ENCODE measurements at regions not wholly inside any gene's neighbourhood (a gene's known extent, or its start where the extent isn't known, plus 50 kb on each side); places are given as distances from the start of the nearest gene placed in this dataset.
"Not testable (repeated sequence)": the region's sequence is repeated elsewhere in the genome, so short reads cannot be mapped to it uniquely, and the experiment has no call there.

DNA sequence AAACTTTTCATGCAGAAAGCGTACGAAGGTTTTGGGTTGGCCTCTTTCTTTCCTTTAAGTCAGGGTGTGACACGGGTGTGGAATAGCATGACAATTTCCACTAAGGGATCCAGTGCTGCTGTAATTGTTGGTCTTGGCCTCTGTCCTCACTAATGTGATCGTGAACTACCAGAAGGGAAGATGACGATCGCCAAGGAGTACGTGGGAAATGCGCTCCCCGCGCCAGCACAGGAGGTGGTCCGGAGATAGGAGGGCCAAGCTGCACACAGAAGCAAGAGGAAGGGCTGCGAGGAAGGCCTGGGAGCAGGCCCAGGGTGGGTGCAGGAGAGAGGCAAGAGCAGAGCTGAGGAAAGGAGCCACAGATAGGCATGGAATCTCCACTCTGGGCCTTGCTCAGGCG lies 79.7 kb upstream of the PODXL start:
- DNase-seq (ENCODE audit: low read depth) = no peak

GRCh38 chr7:131634197-131634596 lies 77.8 kb upstream of the PODXL start:
- DNase-seq (ENCODE audit: low read depth) = not testable (repeated sequence)

- no peak for DNase-seq (ENCODE audit: low read depth)
Observed at GRCh38 chr7:131633342-131633843, 77.0 kb upstream of the PODXL start.

GRCh38 chr7:131630427-131630826 lies 74.0 kb upstream of the PODXL start:
- DNase-seq (ENCODE audit: low read depth) = no peak

GRCh38 chr7:131629217-131629882 lies 72.9 kb upstream of the PODXL start:
- DNase-seq (ENCODE audit: low read depth) = no peak

DNA sequence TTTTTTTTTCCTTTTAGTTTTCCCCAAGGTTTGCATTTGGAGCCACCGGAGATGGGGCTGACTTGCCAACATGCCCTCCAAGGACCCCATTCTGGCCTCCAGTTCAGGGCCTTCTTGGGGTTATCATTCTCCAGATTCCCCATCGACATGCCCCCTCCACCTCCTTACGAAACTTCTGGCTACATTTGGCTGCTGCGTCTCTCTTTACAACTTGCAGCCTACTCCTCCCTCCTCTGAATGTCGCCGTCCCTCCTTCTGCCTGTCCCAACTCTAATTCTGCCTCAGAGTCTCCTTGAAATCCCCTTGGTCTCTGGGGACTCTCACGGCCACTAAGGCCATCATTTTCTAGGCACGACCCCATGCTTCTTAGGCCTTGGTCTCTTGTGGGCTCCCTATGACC lies 72.2 kb upstream of the PODXL start:
- DNase-seq (ENCODE audit: low read depth) = no peak

- DNase-seq (ENCODE audit: low read depth) = no peak
Observed at GRCh38 chr7:131627735-131628190, 71.3 kb upstream of the PODXL start.

DNA sequence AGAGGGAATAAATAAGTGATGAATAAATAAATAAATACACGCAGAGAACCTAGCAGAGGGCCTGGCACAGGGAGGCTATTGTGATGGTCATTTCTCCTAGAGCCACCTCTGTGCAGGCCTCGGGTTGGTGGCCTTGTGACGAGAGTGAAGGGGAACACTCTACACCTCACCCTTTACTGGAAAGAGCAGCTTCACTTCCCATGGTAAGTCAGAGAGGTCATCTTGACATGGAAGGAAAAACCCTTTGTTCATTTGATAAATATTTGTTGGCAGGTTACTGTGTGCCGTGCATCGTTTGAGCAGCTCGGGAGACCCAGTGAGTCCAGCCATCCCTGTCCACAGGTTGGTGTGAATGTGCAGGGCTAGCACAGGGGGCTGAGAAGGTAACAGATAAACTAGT lies 70.2 kb upstream of the PODXL start:
- DNase-seq (ENCODE audit: low read depth) = no peak

DNA sequence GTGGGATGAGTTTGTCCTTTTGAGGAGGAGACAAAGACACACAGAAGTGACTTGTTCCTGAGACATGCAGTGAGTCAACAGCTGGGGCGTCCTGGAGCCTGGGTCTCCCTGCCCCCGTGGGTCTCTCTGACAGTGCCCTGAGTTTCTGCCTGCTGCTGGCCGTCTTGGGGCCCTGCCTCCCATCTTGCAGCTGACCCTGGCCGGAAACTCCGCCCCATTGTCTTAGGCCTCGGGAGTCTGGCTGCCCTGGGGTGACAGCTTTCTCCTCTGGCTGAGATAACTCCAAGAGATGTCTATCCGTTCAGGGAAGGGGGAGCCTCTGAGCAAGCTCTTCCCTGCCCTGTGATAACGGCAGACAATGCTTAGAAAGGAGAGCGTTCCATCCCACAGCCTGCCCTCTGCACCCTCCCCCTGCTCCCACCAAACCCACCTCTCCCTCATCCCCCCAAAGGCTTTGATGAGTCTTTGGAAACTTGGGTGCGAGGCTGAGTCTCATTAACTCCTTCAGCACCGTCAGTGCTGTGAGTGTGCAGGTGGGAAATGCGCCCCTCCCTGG lies 69.5 kb upstream of the PODXL start:
- no peak for DNase-seq (ENCODE audit: low read depth)

GRCh38 chr7:131625345-131625744 lies 68.9 kb upstream of the PODXL start:
- DNase-seq (ENCODE audit: low read depth) = not testable (repeated sequence)

DNA sequence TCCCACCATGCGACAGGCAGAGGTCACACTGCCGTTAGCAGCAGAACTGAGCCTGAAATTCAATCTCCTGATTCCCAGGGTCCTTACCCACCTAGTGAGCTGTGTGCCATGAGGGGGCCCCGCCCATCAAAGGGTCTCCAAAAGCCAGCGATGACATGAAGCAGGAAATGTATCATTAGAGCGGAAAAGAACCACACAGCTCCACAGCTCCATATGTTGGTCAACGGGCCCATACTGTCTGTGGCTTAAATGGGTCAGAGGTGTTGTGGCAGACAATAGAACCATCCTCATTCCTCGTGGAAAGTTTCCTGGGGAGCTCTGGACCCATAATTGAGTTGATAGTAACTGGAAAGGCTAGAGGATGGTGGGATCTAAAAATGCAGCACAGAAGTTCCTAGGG lies 68.1 kb upstream of the PODXL start:
- DNase-seq (ENCODE audit: low read depth) = no peak

DNA sequence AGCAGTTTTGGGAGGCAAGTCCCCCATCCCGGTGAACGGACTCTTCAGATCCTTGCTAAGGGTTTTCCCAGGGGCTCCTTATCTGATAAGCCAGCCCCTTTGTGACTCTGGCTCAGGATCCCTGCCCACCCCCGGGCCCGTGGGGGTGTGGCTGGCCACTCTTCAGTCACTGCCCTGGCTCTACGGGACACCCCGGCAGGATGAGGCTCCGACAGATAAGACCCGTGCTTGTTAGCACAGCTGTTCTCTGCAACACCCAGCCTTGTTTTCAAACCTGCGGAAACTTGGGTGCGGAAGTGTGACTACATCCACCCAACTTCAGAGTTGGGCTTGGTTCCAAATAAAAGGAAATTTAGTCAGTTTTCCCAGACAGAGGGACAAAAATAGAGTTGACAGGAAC lies 66.7 kb upstream of the PODXL start:
- DNase-seq (ENCODE audit: low read depth) = no peak

DNA sequence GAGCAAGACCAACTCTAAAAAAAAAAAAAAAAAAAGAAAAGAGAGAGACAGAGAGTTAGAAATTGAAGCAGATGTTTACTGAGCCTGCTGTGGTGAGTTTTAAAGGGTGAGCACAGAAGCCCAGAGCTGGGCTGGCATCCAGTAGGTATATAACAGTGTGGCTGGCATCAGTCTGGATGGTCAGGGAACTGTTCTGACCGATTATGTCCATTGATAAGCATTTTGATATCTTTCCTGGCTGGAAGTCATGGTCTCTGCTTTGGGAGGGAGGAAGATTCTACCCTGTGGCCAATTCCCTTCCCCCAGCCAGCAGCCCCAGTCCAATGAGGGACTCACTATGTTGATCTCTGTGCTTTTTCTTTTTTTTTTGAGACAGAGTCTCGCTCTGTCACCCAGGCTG lies 65.2 kb upstream of the PODXL start:
- no peak for DNase-seq (ENCODE audit: low read depth)

GRCh38 chr7:131620673-131621609 lies 64.5 kb upstream of the PODXL start:
- no peak for DNase-seq (ENCODE audit: low read depth)

GRCh38 chr7:131619336-131620305 lies 63.2 kb upstream of the PODXL start:
- DNase-seq (ENCODE audit: low read depth) = no peak

DNA sequence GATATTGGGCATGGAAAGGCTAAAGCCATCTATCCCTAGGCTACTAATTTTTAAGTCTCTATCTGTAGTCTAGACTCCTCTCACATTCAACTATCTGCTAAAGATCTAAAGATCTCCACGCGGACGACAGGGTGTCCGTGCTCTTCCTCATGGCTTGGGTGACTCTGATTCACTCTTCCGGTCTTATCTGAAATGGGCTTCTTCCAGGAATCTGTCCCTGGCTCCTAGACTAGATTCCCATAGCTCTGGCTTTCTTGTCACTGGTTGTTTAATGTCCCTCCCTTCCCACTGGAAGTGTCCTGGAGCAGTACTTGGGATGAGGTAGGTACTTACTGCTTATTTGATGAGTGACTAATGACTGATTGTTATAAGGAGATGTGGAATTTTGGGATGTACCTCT lies 62.0 kb upstream of the PODXL start:
- DNase-seq (ENCODE audit: low read depth) = no peak

GRCh38 chr7:131616487-131617200 lies 60.2 kb upstream of the PODXL start:
- DNase-seq (ENCODE audit: low read depth) = no peak

DNA sequence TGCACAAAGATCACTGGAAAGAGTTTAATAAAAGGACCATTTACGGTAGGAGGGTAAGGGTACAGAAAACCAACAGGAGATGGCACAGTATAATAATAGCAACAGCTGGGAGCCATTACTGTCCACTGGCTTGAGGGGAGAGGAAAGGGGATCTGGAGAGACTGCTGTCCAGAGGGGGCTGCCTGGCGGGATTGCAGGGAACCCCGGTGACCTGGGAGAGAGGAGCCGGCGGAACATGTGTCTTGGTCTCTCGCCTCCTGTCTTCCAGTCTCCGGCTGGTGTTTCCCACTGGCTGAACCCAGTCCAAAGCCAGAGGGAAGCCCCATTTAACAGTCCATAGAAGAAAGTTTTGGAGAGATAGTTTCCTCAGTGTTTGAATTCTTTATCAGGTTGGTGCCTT lies 57.5 kb upstream of the PODXL start:
- no peak for DNase-seq (ENCODE audit: low read depth)

DNA sequence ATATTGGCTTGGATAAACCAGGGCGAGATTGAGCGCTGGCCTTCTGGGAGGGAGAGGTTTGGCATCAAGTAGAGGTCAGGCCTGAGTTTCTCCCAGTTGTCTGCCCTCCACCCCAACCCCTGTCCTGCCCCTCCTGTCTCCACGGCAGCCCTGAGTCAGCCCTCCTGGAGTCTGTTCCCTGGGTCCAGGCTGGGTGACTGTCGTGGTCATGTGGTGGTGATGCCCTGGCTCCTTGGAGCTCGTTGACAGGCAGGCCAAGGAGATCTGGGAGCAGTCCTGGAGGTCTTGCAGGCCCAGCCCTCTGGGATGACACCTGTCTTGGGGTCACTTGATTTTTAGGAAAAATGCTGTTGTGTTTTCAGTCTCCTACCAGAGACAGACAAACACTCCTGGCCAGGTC lies 53.6 kb upstream of the PODXL start:
- no peak for DNase-seq (ENCODE audit: low read depth)

DNA sequence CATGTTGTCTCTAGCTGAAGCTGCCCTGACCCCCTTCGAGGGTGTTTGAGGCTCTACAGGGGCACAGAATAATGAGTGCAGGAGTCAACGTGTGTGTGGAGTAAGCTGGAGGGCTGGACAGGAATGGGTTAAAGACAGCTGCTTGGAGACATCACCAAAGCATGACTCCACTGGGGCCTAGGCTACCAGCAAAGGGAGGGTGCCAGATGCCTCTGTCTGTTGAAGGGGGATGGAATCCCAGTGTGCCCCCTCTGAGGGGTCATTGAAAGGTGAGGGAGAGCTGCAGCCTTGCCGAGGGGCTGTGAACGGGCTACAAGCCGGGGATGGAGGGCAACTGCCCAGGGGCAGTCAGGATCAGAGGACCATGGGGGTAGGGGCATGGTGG lies 51.7 kb upstream of the PODXL start:
- no peak for DNase-seq (ENCODE audit: low read depth)

Measured in activated T-cell treated with anti-CD3 and anti-CD28 coated beads for 48 hours (primary cell).